ENCODE measurements at regions not wholly inside any gene's neighbourhood (a gene's known extent, or its start where the extent isn't known, plus 50 kb on each side); places are given as distances from the start of the nearest gene placed in this dataset.
A peak's percentile ranks its signal among the peaks of the same experiment; 100 is the strongest.

GRCh38 chr4:3343358-3343757 is 50.5 kb downstream of the RGS12 start:
- DNase-seq, result no peak

- DNase-seq, result no peak
Measured at GRCh38 chr4:3344104-3344503, 51.3 kb downstream of the RGS12 start.

DNA sequence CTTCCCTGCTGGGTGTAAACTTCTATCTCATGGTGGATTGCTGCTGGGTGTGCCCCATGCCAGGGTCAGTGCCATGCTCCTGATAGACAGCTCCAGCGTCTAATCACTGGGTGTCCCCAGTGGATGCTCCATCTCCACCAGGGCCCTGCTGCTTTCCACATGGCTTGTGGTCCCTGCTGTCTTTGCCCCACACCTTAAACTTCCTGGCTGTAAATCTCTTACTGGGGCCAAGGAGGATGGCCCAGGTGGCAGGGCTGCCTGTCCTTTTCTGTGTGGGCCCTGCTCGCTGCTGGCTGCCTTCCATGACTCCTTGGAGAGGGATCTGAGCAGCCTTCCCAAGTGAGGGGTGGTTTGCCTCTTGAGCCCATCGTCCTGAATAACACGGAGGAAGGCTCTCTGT is 51.8 kb downstream of the RGS12 start:
- DNase-seq, result no peak

DNA sequence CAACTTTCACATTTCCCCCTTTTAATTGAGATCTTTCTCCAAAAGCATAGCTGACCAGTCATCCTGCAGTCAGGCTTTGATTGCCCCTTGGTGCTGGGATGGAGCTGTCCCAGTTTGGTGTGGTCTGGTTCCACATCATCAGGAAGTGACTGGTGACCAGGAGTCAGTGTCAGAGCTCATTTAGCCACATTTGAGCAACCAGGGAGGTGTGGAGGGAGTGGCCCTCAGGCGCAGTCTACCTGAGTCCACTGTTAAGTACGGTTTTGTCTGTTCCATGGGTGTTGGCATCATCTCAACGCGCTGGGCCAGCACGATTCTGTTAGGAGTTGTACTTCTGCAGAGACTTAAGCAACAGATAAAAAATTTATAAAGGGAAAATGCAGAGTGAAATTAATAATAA is 52.6 kb downstream of the RGS12 start:
- DNase-seq, result no peak

- peak; percentile 43 for DNase-seq
Measured at GRCh38 chr4:3346146-3346545, 53.3 kb downstream of the RGS12 start.

DNA sequence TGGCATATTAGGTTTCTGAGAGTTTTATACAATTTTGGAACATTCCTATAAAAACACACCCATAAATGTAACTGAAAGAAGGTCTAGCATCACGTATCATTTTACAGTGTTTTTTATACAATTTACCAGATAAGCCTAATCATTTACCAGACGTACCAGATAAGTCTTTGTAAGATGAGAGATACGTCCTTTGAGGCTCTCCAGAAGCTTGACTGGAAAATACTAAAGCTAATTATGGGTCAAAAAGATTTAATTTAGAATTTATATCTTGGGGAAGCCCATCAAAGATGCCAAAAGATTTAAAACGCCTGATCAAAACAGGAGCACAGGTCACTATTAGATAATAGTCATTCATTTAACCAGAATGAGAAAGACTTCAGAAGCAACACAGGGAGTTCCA is 55.0 kb downstream of the RGS12 start:
- no peak for DNase-seq

DNA sequence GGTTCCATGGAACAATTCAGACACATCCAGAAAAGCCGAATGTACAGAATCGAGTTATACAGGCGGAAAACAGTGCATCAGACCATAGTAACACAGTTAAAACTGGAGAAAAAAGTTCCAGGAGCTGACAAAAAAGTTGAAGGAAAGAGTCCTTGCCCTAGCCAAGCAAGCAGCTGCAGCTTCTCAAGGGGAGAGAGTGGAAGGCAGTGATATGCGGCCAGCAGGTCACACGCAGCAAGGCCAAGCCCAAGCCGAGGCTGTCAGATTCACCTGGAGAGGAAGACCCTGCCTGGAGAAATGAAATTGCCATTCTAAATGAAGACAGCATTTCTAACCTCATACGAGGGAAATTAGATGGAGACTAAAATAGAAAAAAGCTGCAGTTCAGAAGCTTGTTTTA is 55.8 kb downstream of the RGS12 start:
- DNase-seq, result no peak

DNA sequence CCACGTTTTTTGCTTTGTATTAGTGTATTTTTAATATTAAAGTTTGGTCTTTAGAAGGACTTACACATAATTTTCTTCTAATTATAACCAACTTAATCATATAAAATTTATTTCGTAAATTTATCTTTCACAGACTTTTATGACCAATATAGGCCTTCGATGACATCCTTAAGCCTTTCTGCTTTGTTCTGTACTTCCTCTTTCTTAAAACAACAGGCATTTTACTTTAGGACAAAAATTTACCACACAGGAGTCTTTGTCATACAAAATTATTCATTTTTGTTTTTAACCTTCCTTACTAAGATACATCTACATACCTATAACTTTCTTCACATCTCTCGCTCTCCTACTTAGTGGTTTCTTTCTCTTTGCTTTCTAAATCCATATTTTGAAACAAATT is 56.3 kb downstream of the RGS12 start:
- no peak for DNase-seq

DNA sequence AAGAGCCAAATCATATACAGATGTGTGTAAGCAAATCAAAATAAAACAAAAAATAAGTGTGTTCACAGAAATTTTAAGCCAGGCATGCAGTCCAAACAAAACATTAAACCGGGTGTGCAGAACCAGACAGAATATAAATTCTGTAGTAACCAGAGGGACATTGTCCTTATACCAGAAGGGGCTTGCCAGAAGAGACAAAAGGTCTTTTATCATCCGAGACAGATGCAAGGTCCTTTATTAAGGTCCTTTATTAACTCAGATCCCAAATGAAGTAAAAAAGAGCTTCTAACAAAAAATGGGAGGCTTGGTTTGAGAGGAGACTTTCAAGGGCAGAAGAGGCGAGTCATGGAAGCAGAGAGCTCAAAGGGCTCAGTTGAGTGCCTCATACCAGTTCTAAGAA is 59.2 kb downstream of the RGS12 start:
- DNase-seq, result no peak

DNA sequence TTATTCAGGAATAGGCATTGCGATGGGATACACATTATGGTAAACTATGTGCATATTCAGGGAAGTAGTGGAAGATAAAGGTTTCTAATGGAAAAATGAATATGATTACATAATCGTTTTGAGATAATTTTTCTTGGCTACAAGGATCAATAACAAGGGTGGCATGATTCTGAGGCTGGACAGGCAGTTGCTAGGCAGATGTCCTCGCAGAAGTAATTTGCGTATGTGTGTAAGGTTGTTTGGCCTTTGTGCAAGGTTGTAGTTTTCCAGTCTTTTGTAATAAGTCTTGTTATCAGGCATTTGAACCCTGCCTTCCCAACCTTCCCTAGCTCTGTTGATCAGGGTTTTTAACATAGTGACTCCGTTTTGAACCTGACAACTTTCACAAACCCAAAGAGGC is 59.7 kb downstream of the RGS12 start:
- no peak for DNase-seq

GRCh38 chr4:3352941-3353594 is 60.2 kb downstream of the RGS12 start:
- no peak for DNase-seq

DNA sequence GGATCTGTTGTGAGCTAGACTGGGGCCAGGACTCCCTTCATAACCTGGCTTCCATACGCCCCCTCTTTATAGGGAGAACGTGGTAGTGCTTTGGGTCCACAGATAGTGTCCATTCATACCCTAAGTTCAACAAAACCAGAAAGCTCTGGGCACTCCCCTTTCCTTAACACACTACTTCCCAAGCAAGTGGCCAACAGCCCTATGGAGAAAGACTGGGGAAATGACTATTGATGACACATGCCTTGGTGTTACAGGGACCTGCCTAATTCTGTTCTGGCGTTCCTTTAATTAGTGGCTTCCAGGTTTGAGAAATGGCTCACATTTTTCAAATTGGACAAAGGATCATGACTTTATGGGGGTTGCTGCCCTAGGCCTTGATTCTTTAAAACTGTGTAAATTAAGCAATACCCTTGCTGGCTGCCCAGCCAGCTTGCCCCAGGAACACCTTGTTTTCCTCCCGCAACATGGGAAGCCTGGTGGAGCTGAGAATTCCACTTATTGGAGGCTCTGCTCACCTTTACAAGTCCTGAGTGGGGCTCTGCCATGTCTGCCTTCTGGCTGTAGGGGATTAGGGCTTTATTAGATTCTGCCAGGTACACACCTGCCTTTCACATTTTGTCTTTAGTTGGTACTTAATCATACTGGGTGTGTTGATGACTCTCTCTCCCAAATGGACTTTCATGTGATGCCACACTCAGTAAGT is 61.1 kb downstream of the RGS12 start:
- DNase-seq, result no peak

DNA sequence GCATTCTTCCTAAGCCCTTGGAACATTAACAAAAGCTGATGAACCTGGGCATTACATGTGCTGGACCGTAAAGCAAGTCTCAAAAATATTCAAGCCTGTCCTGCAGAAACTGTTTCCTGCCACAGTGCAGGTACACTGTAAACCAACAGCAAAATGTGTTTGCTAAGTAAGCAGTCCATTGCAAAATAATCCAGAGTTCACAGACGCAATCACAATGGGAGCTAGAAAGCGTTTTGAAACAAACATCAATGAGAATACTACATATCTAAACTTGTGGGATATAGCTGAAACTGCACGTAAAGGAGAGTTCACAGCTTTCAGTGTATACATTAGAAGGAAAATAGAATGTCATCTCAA is 61.6 kb downstream of the RGS12 start:
- no peak for DNase-seq

- no peak for DNase-seq
Measured at GRCh38 chr4:3355266-3355748, 62.5 kb downstream of the RGS12 start.

DNA sequence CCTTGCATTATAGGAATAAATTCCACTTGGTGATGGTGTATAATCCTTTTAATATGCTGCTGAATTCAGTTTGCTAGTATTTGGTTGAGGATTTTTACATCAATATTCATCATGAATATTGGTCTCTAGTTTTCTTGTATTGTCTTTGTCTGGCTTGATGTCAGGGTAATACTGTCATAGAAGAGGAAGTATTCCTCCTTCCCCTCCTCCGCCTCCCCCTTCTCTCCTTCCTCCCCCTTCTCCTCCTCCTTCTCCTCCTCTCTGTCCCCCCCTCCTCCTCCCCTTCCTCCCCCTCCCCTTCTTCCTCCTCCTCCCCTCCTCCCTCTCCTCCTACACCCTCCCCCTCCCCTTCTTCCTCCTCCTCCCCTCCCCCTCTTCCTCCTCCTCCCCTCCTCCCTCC is 65.8 kb downstream of the RGS12 start:
- DNase-seq, result no peak

DNA sequence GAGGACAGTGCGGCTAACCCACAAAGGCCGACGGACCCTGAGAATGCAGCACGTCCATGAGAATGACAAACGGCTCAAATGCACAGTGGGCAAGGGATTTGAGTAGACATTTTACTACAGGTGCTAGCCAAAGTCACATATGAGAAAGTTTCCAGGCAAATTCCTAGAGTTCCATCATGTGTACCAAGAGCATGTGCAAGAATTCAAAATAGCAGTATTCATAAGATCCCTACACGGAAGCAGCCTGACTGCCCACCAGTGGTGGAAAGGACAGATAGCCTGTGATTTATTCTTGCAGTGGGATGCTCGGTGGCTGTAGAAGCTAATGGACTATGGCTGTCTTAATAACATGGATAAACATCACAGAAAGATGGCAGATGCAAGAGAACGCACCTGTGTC is 68.0 kb downstream of the RGS12 start:
- no peak for DNase-seq

GRCh38 chr4:3361406-3361805 is 68.6 kb downstream of the RGS12 start:
- DNase-seq, result no peak

GRCh38 chr4:3361896-3362295 is 69.1 kb downstream of the RGS12 start:
- no peak for DNase-seq

DNA sequence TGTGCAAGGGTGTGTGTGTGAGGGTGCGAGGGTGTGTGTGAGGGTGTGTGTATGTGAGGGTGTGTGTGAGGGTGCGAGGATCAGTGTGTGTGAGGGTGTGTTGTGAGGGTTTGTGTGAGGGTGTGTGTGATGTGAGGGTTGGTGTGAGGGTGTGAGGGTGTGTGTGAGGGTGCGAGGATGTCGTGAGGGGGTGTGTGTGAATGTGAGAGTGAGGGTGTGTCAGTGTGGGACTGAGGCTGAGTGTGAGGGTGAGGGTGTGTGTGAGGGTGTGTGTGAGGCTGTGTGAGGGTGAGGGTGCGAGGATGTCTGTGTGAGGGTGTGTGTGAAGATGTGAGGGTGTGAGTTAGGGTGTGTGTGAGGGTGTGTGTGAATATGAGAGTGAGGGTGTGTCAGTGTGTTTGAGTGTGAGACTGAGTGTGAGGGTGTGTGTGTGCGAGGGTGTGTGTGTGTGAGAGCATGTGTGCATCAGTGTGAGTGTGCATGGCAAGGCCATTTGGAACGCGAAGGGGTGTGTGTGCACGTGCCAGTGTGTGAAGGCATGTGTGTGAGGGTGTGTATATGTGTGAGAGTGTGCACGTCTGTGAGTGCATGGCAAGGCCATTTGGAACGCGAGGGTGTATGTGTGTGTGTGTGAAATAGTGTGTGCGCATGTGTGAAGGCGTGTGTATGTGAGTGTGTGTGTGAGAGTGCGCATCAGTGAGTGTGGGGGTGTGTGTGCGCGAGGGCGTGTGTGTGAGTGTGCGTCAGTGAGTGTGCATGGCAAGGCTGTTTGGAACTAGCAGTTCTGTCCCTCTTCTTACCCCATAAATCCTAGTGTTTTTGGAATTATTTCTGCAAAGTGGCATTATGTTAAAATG is 69.8 kb downstream of the RGS12 start:
- no peak for DNase-seq

DNA sequence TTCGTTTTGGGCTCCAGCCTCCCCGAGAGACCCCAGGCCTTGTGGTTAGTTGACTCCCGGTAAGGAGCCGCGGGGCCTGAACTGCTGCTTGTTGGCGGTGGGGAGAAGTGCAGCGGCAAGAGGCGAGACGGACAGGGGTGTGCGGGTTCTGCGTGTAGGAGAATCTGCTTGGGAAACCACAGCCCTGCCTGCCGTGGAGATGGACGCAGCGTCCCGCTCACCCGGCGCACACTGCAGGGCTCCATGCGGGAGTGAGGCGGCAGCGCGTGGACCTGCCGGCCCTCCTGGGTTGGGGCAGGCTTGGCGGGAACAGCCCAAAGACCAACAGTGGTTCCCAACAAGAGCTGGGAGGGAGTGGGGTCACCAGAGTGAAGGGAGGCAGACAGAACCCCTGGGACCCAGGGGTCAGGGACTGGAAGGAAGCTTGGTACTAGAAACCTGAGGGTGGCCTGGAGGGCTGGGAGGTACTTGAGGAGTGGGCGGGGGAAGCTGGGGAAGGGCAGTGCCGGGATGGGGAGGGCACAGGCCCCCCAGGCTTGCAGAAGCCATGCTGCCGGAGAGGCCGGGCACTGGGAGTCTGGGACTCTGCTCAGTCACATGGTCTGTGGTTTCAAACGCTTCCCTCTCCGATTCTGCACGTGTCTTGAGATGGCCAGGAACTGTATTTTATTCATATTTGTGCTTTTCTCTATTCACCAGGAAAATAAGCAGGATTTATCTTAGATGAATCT is 70.8 kb downstream of the RGS12 start:
- no peak for DNase-seq

DNA sequence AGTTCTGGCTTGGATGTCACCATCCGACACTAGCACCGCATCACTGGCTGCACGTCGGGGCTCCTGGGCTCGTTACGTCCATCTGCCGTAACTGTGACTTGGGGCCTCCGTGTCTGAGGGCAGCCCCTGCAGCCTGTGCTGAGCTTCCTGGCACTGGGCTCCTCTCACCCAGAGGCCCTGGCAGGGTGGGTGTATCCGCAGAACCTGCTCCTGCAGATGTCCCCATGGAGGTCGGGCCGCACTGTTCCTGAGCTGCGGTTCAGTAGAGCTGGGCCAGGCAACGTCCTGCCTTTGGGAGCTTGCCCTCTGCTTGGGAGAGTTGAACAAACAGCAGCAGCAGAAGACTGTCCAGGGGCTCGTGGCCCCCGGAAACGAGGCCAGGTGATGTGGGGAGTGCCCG is 71.4 kb downstream of the RGS12 start:
- DNase-seq, result no peak

- DNase-seq, result no peak
Measured at GRCh38 chr4:3364634-3365314, 72.0 kb downstream of the RGS12 start.

GRCh38 chr4:3365326-3365725 is 72.5 kb downstream of the RGS12 start:
- DNase-seq, result no peak

Data from NCI-H1092 (cell line).